ENCODE measurements at regions not wholly inside any gene's neighbourhood (a gene's known extent, or its start where the extent isn't known, plus 50 kb on each side); places are given as distances from the start of the nearest gene placed in this dataset.

GRCh38 chr18:43964666-43965065 lies 687.4 kb upstream of the SYT4 start:
- Histone ChIP-seq H3K9me3 (ENCODE audit: control insufficient read depth in 1 of 2, insufficient read depth in 1 of 2, low read length in 2 of 2) (peaks cover 0 to 4% of the 10 kb centered on the region in 2 experiments), H3K36me3 (ENCODE audit: insufficient read depth, low read length) (no peaks in the 10 kb centered on the region), H3K27me3 (ENCODE audit: control insufficient read depth in 1 of 2, insufficient read depth in 2 of 2, low read length in 2 of 2) (no peaks in the 10 kb centered on the region), H3K4me1 (ENCODE audit: insufficient read depth, low read length) (no peaks in the 10 kb centered on the region), H3K4me3 (ENCODE audit: low read length) (no peak overlapping the region), H3K27ac (ENCODE audit: low read depth in 1 of 2, low read length in 2 of 2) (no peak overlapping the region)
- ATAC-seq (ENCODE audit: poor library complexity) = no peak
- H3K9me3 Mint-ChIP-seq = peaks cover 2% of the 10 kb centered on the region
- POLR2A ChIA-PET = no interaction called here
- intact Hi-C loops (cut with DNase I, micrococcal nuclease) = no loop called here
- no peak for TF ChIP-seq CTCF (IDR thresholded peaks at IDR 0.05)
- no peak overlapping the region for H3K27ac Mint-ChIP-seq
- H3K4me3 Mint-ChIP-seq = no peak overlapping the region
- DNase-seq = no peak
- H3K4me1 Mint-ChIP-seq (ENCODE audit: low read depth) = no peaks in the 10 kb centered on the region
- CTCF ChIA-PET = no interaction called here
- H3K36me3 Mint-ChIP-seq (ENCODE audit: low read depth) = no peaks in the 10 kb centered on the region
- no peaks in the 10 kb centered on the region for H3K27me3 Mint-ChIP-seq

GRCh38 chr18:43965691-43966090 lies 688.4 kb upstream of the SYT4 start:
- intact Hi-C loops (cut with DNase I, micrococcal nuclease) = no loop called here
- no peaks in the 10 kb centered on the region for H3K36me3 Mint-ChIP-seq (ENCODE audit: low read depth)
- H3K27me3 ChIP-seq (ENCODE audit: control insufficient read depth in 1 of 2, insufficient read depth in 2 of 2, low read length in 2 of 2) = no peaks in the 10 kb centered on the region
- TF ChIP-seq CTCF (IDR thresholded peaks at IDR 0.05) = no peak
- H3K27ac ChIP-seq (ENCODE audit: low read depth in 1 of 2, low read length in 2 of 2) = no peak overlapping the region
- H3K4me3 ChIP-seq (ENCODE audit: low read length) = no peak overlapping the region
- DNase-seq = no peak
- POLR2A ChIA-PET = no interaction called here
- H3K36me3 ChIP-seq (ENCODE audit: insufficient read depth, low read length) = no peaks in the 10 kb centered on the region
- CTCF ChIA-PET = no interaction called here
- no peaks in the 10 kb centered on the region for H3K9me3 ChIP-seq (ENCODE audit: control insufficient read depth in 1 of 2, insufficient read depth in 1 of 2, low read length in 2 of 2)
- H3K27me3 Mint-ChIP-seq = no peaks in the 10 kb centered on the region
- no peak overlapping the region for H3K27ac Mint-ChIP-seq
- H3K4me1 ChIP-seq (ENCODE audit: insufficient read depth, low read length) = no peaks in the 10 kb centered on the region
- no peak for ATAC-seq (ENCODE audit: poor library complexity)
- no peak overlapping the region for H3K4me3 Mint-ChIP-seq
- H3K4me1 Mint-ChIP-seq (ENCODE audit: low read depth) = no peaks in the 10 kb centered on the region
- no peaks in the 10 kb centered on the region for H3K9me3 Mint-ChIP-seq

- no peaks in the 10 kb centered on the region for H3K4me1 ChIP-seq (ENCODE audit: insufficient read depth, low read length)
- POLR2A ChIA-PET = no interaction called here
Measured at GRCh38 chr18:43970656-43971055, 693.4 kb upstream of the SYT4 start.

More at GRCh38 chr18:43970656-43971055, 693.4 kb upstream of the SYT4 start:
- Mint-ChIP-seq H3K4me1 (ENCODE audit: low read depth) (no peaks in the 10 kb centered on the region), H3K36me3 (ENCODE audit: low read depth) (no peaks in the 10 kb centered on the region), H3K27ac (no peak overlapping the region), H3K27me3 (no peaks in the 10 kb centered on the region), H3K4me3 (no peak overlapping the region), H3K9me3 (no peaks in the 10 kb centered on the region)
- H3K27ac ChIP-seq (ENCODE audit: low read depth in 1 of 2, low read length in 2 of 2) = no peak overlapping the region
- no peaks in the 10 kb centered on the region for H3K36me3 ChIP-seq (ENCODE audit: insufficient read depth, low read length)
- H3K27me3 ChIP-seq (ENCODE audit: control insufficient read depth in 1 of 2, insufficient read depth in 2 of 2, low read length in 2 of 2) = no peaks in the 10 kb centered on the region
- no peak overlapping the region for H3K4me3 ChIP-seq (ENCODE audit: low read length)
- TF ChIP-seq CTCF (IDR thresholded peaks at IDR 0.05) = no peak
- CTCF ChIA-PET = no interaction called here
- intact Hi-C loops (cut with DNase I, micrococcal nuclease) = no loop called here
- peaks cover 0 to 3% of the 10 kb centered on the region in 2 experiments for H3K9me3 ChIP-seq (ENCODE audit: control insufficient read depth in 1 of 2, insufficient read depth in 1 of 2, low read length in 2 of 2)
- ATAC-seq (ENCODE audit: poor library complexity) = no peak
- DNase-seq = no peak
